ENCODE measurements at regions not wholly inside any gene's neighbourhood (a gene's known extent, or its start where the extent isn't known, plus 50 kb on each side); places are given as distances from the start of the nearest gene placed in this dataset.

GRCh38 chr15:70539912-70540530 is 223.3 kb downstream of the UACA start:
- Histone ChIP-seq H3K4me3 (ENCODE audit: low read length in 3 of 3) (no peak overlapping the region), H3K4me1 (ENCODE audit: control insufficient read depth in 2 of 3, insufficient read depth in 2 of 3, low read depth in 1 of 3, low read length in 3 of 3) (no peaks in the 10 kb centered on the region), H3K27ac (ENCODE audit: low read depth in 2 of 2, low read length in 2 of 2) (no peak overlapping the region), H3K27me3 (ENCODE audit: control insufficient read depth, insufficient read depth, low read length) (no peaks in the 10 kb centered on the region), H3K9me3 (ENCODE audit: control insufficient read depth in 2 of 3, insufficient read depth in 1 of 3, low read length in 3 of 3) (no peaks in the 10 kb centered on the region), H3K36me3 (ENCODE audit: control insufficient read depth in 2 of 3, insufficient read depth in 3 of 3, low read length in 3 of 3) (no peaks in the 10 kb centered on the region), H3K9ac (ENCODE audit: low read length in 3 of 3) (no peak overlapping the region)
- intact Hi-C loops (cut with DNase I), result no loop called here
- TF ChIP-seq, protein P1, sequence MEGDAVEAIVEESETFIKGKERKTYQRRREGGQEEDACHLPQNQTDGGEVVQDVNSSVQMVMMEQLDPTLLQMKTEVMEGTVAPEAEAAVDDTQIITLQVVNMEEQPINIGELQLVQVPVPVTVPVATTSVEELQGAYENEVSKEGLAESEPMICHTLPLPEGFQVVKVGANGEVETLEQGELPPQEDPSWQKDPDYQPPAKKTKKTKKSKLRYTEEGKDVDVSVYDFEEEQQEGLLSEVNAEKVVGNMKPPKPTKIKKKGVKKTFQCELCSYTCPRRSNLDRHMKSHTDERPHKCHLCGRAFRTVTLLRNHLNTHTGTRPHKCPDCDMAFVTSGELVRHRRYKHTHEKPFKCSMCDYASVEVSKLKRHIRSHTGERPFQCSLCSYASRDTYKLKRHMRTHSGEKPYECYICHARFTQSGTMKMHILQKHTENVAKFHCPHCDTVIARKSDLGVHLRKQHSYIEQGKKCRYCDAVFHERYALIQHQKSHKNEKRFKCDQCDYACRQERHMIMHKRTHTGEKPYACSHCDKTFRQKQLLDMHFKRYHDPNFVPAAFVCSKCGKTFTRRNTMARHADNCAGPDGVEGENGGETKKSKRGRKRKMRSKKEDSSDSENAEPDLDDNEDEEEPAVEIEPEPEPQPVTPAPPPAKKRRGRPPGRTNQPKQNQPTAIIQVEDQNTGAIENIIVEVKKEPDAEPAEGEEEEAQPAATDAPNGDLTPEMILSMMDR (IDR thresholded peaks at IDR 0.05; ENCODE audit: borderline replicate concordance, extremely low read depth, insufficient read depth), result no peak
- FAIRE-seq, result no peak
- peak in 1 of 5 donors; percentile 22 for DNase-seq

GRCh38 chr15:70539409-70539808 is 223.9 kb downstream of the UACA start:
- intact Hi-C loops (cut with DNase I), result no loop called here
- Histone ChIP-seq H3K9me3 (ENCODE audit: control insufficient read depth in 2 of 3, insufficient read depth in 1 of 3, low read length in 3 of 3) (no peaks in the 10 kb centered on the region), H3K27ac (ENCODE audit: low read depth in 2 of 2, low read length in 2 of 2) (no peak overlapping the region), H3K4me1 (ENCODE audit: control insufficient read depth in 2 of 3, insufficient read depth in 2 of 3, low read depth in 1 of 3, low read length in 3 of 3) (no peaks in the 10 kb centered on the region), H3K36me3 (ENCODE audit: control insufficient read depth in 2 of 3, insufficient read depth in 3 of 3, low read length in 3 of 3) (no peaks in the 10 kb centered on the region), H3K4me3 (ENCODE audit: low read length in 3 of 3) (no peak overlapping the region), H3K9ac (ENCODE audit: low read length in 3 of 3) (no peak overlapping the region), H3K27me3 (ENCODE audit: control insufficient read depth, insufficient read depth, low read length) (no peaks in the 10 kb centered on the region)
- TF ChIP-seq, protein P1 (IDR thresholded peaks at IDR 0.05; ENCODE audit: borderline replicate concordance, extremely low read depth, insufficient read depth), result no peak
- FAIRE-seq (no peak), DNase-seq (peak in 1 of 5 donors; percentile 9)

GRCh38 chr15:70538278-70538677 is 225.1 kb downstream of the UACA start:
- DNase-seq (peak in 1 of 5 donors; percentile 25), FAIRE-seq (no peak)
- Histone ChIP-seq H3K4me1 (ENCODE audit: control insufficient read depth in 2 of 3, insufficient read depth in 2 of 3, low read depth in 1 of 3, low read length in 3 of 3) (no peaks in the 10 kb centered on the region), H3K9ac (ENCODE audit: low read length in 3 of 3) (no peak overlapping the region), H3K27me3 (ENCODE audit: control insufficient read depth, insufficient read depth, low read length) (no peaks in the 10 kb centered on the region), H3K36me3 (ENCODE audit: control insufficient read depth in 2 of 3, insufficient read depth in 3 of 3, low read length in 3 of 3) (no peaks in the 10 kb centered on the region), H3K27ac (ENCODE audit: low read depth in 2 of 2, low read length in 2 of 2) (no peak overlapping the region), H3K4me3 (ENCODE audit: low read length in 3 of 3) (no peak overlapping the region), H3K9me3 (ENCODE audit: control insufficient read depth in 2 of 3, insufficient read depth in 1 of 3, low read length in 3 of 3) (no peaks in the 10 kb centered on the region)
- TF ChIP-seq, protein P1 (IDR thresholded peaks at IDR 0.05; ENCODE audit: borderline replicate concordance, extremely low read depth, insufficient read depth), result no peak
- intact Hi-C loops (cut with DNase I), result no loop called here

DNA sequence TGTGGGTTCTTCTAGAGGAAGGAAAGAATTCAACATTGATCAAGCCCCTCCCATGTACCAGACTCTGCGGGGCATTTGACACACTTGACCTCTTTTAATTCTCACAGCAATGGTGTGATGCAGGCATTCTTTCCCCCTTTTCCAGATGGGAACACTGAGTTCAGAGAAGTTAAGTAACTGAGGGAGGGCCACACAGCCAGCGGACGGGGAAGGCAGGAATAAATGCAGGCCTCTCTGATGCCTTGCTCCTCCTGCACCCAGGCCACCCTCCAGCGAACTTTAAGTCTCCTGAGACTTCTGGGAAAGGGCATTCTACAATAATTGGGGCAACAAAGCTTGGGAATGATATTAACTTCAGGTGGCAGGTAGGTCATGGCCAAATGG is 227.4 kb downstream of the UACA start:
- no peaks in the 10 kb centered on the region for H3K4me1 ChIP-seq (ENCODE audit: control insufficient read depth in 2 of 3, insufficient read depth in 2 of 3, low read depth in 1 of 3, low read length in 3 of 3)
- FAIRE-seq (no peak), DNase-seq (no peak)
- no peaks in the 10 kb centered on the region for H3K36me3 ChIP-seq (ENCODE audit: control insufficient read depth in 2 of 3, insufficient read depth in 3 of 3, low read length in 3 of 3)
- TF ChIP-seq, protein P1 (IDR thresholded peaks at IDR 0.05; ENCODE audit: borderline replicate concordance, extremely low read depth, insufficient read depth), result no peak
- no peak overlapping the region for H3K27ac ChIP-seq (ENCODE audit: low read depth in 2 of 2, low read length in 2 of 2)
- no peaks in the 10 kb centered on the region for H3K9me3 ChIP-seq (ENCODE audit: control insufficient read depth in 2 of 3, insufficient read depth in 1 of 3, low read length in 3 of 3)
- H3K4me3 ChIP-seq (ENCODE audit: low read length in 3 of 3), result no peak overlapping the region
- H3K27me3 ChIP-seq (ENCODE audit: control insufficient read depth, insufficient read depth, low read length), result no peaks in the 10 kb centered on the region
- H3K9ac ChIP-seq (ENCODE audit: low read length in 3 of 3), result no peak overlapping the region
- intact Hi-C loops (cut with DNase I), result no loop called here
